ENCODE measurements at regions not wholly inside any gene's neighbourhood (a gene's known extent, or its start where the extent isn't known, plus 50 kb on each side); places are given as distances from the start of the nearest gene placed in this dataset.
"Not testable (repeated sequence)": the region's sequence is repeated elsewhere in the genome, so short reads cannot be mapped to it uniquely, and the experiment has no call there.

DNA sequence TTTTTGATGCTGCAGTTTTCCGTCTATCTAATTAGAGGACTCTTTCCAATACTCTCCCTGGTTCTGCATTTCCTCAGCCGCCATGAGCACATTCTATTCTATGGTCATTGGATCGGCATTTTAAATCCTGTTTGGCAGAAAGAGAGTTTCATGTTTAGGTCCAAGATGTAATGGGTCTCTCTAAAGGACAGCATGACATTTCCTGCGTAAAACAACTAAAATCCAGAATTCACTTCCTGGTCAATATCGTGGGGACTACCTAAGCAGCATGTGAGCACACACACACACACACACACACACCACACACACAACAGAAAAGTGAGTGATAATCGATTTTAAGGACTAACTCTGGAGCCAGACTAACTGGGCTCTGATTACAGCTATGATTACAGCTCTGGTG, 757.1 kb upstream of the TPTE start:
- not testable (repeated sequence) for DNase-seq (ENCODE audit: low read depth)

DNA sequence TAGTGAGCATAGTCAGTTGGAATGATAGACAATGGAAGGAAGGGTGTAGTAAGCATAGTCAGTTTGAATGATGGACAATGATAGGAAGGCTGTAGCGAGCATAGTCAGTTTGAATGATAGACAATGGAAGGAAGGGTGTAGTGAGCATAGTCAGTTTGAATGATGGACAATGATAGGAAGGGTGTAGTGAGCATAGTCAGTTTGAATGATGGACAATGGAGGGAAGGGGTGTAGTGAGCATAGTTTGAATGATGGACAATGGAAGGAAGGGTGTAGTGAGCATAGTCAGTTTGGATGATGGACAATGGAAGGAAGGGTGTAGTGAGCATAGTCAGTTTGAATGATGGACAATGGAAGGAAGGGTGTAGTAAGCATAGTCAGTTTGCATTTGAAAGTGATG, 755.8 kb upstream of the TPTE start:
- not testable (repeated sequence) for DNase-seq (ENCODE audit: low read depth)

DNA sequence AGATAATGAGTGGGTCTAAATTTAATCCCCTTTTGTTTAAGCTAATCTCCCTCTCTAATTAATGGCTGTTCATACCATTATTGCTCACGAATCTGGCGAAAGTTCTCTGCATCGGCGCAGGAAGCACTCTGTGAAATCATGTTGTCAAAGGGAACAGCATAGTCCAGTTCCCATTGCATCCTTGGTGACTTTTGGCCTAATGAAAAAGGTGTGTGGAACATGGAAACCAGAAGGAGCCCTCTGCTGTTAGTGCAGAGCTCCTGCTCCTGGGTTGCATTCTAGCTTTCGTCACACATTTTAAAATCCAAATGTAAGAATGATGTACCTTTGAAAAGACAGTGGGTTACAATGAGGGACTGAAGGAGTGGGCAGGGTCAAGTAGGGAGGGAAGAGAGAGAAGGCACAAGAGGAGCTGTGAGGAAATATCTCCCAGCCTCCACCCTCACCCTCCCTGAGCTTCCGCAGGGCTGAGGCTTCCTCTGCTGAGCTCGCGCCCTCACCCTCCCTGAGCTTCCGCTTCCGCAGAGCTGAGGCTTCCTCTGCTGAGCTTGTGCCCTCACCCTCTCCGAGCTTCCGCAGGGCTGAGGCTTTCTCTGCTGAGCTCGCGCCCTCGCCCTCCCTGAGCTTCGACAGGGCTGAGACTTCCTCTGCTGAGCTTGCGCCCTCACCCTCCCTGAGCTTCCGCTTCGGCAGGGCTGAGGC, 754.3 kb upstream of the TPTE start:
- not testable (repeated sequence) for DNase-seq (ENCODE audit: low read depth)

DNA sequence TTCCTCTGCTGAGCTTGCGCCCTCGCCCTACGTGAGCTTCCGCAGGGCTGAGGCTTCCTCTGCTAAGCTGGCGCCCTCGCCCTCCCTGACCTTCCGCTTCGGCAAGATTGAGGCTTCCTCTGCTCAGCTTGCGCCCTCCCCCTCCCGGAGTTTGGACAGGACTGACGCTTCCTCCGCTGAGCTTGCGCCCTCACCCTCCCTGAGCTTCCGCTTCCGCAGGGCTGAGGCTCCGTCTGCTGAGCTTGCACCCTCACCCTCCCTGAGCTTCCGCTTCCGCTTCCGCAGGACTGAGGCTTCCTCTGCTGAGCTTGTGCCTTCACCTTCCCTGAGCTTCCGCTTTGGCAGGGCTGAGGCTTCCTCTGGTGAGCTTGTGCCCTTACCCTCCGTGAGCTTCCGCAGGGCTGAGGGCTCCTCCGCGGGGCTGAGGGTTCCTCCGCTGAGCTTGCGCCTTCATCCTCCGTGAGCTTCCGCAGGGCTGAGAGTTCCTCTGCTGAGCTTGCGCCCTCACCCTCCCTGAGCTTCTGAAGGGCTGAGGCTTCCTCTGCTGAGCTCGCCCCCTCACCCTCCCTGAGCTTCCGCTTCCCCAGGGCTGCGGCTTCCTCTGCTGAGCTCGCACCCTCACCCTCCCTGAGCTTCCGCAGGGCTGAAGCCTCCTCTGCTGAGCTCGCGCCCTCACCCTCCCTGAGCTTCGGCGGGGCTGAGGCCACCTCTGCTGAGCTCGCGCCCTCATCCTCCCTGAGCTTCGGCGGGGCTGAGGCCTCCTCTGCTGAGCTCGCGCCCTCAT, 753.6 kb upstream of the TPTE start:
- DNase-seq (ENCODE audit: low read depth) = no peak

DNA sequence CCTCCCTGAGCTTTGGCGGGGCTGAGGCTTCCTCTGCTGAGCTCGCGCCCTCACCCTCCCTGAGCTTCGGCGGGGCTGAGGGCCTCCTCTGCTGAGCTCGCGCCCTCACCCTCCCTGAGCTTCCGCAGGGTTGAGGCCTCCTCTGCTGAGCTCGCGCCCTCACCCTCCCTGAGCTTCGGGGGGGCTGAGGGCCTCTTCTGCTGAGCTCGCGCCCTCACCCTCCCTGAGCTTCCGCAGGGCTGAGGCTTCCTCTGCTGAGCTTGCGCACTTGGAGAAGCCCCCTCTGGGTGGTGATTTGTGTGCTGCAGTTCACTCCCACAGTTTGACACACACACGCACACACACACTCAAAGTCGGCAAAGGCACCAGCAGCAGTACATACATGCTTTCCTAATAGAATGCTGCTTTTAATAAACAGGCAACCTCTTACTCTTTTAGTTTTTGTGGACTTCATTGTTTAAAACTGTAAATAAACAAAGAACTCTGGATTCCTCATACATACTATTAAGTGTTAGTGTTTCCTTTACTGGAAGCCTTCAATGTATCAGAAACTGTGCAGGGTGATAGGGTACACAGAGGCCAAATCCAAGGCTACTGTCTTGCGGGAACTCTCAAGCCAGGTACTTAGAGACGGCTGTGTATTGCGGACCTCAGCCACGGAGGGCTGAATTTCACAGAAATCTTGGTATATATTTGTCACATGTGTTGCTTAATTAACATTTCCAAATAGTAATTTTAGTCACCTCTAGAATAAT, 752.8 kb upstream of the TPTE start:
- not testable (repeated sequence) for DNase-seq (ENCODE audit: low read depth)

- not testable (repeated sequence) for DNase-seq (ENCODE audit: low read depth)
Observed at GRCh38 chr21:9769131-9769498, 752.3 kb upstream of the TPTE start.

DNA sequence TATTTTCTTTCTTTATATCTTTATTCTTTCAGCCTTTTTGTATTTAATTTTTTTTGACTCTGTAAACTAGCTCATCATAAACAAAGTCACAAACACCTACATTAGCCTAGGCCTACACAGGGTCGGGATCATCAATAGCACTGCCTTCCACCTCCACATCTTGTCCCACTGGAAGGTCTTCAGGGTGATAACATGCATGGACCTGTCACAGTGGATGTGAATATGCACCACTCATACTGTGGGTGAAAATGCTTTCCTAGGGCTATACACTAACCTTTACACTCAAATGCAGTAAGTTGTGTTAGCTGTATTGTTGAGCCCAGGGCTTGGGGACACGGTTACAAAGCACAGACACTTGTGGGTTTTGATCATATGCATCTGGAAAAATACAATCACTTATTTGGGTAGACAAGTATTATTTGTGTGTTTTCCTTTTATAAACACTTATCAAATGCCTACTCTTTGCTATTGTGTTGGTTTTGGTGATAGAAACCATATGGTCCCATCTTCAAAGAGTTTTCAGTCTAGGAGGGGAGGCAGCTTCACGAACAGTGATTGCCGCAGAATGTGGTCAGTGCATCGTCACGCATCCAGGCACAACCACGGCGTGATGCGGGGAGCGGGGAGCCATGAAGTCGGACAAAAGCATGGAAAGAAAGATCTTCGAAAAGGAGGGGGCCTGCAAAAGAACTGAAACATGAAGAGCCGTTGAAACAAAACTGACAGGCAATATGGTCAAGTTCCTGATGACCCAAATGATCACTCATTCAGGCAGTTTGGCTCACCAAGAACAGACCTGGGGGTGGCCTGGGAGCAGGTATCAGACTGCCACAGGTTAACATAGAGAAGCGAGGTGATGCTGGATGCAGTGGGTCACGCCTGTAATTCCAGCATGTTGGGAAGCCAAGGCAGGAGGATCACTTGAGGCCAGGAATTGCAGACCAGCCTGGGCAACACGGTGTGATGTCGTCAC, 751.4 kb upstream of the TPTE start:
- not testable (repeated sequence) for DNase-seq (ENCODE audit: low read depth)

DNA sequence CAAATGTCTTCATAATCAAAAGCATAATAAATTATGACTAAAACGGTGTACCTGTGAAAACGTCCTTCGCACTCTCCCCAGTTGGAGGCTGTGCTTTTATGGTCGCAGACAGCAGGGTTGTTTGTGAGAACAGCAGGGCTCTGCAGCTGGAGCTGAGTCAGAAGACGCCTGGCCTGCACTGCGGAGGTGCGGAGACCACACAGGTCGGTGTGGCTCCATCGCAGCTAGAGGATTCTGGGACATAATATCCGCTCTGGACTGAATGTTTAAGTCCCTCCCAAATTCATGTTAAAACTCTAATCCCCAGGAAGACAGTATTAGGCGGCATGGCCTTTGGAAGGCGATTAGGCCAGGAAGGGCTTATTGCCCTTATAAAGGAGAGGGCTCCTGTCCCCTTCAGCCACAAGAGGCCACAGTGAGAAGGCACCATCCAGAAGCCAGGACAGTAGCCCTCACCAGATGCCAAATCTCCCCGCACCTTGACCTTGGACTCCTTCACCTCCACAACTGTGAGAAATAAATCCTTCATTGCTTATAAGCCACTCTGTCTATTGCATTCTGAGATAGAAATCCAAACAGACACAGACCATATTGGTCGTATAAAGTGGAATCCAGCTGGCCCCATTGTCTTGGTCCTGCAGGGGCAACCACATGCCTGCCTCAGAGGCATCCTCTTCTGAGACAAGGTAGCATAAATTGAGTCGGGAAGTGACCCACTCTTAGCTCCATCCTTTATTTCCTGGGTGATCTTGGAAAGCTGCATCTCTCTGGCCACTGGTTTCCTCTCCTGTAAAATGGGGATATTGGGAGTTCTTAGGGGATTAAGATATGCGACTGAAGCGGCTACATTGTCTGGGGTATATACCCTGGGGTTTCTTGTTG, 749.7 kb upstream of the TPTE start:
- DNase-seq (ENCODE audit: low read depth) = not testable (repeated sequence)

- no peak for DNase-seq (ENCODE audit: low read depth)
Observed at GRCh38 chr21:9772348-9772672, 749.1 kb upstream of the TPTE start.

DNA sequence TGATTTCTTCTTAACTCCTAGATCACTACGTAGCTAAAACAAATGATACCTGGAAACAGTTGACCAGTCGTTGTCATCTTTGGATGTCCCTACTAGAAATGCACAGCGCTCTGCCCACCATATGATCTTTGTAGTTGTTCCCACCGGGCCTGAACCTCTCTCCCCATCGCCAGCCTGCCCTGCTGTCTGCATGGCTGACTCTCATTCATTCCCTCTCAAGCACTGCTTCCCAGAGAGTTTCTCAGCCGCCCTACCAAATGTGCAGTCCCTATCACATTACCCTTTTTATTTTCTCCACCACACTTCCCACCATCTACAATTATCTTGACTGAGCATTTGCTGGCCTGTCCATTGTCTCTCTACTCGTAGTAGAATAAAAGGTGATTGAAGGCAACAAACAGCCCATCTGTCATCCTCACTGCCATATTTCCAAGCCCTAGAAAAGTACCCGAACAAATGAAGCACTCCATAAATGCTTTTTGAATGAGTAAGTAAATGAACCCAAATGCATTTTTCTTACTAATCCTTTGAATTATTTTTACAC, 748.4 kb upstream of the TPTE start:
- DNase-seq (ENCODE audit: low read depth) = not testable (repeated sequence)

DNA sequence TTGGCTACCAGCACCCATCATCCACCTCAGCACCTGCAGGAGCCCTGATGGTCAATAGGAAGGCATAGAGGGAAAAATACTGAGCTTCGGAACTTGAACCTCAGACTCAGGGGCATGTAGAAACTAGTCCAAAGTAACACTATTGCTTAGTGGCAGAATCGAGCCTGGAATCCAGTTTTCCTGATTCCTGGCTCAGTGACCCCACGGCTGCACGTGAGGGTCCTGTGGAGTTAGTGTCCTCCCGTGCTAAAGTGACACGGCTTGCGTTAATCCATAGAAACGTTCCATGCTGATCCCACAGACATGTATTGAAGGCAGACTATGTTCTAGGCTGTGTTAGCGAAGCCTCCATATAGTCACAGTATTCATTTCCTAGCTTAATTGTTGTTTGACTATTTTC, 747.0 kb upstream of the TPTE start:
- DNase-seq (ENCODE audit: low read depth) = no peak

DNA sequence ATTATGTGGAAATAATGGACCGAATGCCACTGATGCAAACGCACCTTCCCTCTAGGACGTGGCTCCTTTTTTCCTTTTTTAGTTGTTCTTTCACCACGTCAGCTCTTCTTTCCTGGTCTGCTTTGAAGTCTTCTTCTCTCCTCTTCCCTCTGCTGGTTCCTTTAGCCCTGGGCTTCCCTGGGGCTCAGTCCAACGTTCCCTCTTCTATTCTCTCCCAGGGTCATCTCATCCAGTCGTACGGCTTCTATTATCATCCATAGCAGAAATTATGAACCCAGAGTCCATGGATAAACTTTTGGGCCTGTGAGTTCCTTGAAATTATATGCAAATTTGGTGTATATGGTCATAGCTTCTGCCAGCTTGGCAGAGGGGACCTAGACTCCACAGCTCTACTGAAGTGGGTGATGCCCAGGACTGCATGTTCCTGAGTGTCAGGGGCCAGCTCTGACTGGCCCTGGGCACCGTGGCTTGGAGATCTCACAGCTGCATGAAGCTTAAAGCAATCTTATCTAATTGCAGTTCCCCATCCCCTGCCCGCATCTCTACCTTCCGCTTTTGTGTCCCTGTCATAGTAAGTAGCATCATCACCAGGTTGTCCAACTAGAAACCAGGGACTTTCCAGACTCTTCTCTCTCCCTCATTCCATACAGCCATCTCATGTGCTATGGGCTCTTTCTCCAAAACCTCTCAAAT, 746.3 kb upstream of the TPTE start:
- not testable (repeated sequence) for DNase-seq (ENCODE audit: low read depth)

DNA sequence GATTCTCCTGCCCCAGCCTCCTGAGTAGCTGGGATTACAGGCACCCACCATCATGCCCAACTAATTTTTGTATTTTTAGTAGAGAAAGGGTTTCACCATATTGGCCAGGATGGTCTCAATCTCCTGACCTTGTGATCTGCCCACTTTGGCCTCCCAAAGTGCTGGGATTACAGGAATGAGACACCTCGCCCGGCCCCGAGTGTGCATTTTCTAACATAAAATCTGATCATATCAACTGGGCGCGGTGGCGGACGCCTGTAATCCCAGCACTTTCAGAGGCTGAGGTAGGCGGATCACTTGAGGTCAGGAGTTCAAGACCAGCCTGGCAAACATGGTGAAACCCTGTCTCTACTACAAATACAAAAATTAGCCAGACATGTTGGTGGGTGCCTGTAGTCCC, 745.5 kb upstream of the TPTE start:
- DNase-seq (ENCODE audit: low read depth) = not testable (repeated sequence)

DNA sequence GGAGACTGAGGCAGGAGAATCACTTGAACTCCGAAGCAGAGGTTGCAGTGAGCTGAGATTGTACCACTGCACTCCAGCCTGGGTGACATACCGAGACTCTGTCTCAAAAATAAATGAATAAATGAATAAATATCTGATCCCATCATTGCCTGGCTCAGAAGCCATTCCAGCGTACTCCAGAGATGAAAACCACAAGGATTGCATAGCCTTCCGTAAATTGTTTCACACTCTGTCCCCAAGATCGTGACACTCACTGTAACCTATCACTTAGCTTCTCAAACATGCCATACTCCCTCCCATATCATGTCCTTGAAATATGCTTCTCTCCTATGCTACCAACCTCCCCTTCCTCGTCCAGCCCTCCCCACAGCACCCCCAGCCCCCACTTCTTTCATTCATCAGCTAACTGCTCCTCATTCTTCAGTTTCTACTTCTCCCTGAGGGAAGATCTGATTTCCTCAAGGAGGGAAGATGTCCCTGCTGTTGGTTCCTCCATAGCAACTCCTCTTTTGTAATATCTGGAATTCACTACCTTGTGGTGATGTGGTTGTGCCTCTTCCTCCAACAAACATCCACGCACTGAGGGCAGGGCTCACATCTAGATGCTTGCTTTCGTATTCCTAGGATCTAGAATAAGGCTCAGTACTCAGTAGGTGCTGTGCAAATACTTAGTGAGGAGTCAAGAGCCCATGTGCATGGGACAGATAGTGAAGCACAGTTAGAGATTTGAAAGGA, 744.9 kb upstream of the TPTE start:
- not testable (repeated sequence) for DNase-seq (ENCODE audit: low read depth)

DNA sequence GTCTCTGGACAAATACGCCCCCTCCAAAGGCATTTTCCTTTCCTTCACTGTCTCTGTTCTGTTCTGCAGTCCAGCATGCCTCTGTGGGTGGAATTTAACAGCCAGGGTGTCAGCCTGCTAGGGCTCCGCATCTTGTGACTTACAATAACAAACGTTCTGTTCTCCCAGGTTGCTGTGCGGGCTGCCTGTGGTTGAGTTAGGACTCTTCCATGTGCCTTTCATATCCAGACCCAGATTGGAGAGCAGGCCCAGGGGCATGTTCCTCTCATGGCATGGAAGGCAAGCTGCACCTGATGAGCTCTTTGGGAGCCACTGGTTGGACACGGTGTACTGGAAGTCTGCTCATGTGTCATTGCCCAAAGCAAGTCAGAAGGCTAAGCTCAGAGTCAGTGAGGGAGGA, 742.8 kb upstream of the TPTE start:
- DNase-seq (ENCODE audit: low read depth) = not testable (repeated sequence)

- no peak for DNase-seq (ENCODE audit: low read depth)
Observed at GRCh38 chr21:9780441-9780937, 740.9 kb upstream of the TPTE start.

DNA sequence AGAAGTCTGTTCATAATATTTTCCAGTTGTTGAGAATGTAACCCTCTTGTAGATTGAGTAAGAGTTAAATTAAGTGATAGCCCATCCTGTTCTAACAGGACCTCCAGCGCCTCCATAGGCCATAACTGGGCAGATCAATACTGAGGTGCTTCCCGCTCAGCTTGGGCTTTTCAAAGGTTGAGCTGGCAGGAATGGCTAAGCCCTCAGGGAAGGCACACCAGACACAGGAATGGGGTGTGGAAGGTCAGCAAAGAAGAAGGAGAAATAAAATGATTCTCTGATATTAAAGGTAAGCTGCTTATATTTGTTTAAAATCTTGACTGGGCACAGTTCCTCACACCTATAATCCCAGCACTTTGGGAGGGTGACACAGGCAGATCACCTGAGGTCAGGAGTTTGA, 737.8 kb upstream of the TPTE start:
- DNase-seq (ENCODE audit: low read depth) = not testable (repeated sequence)

DNA sequence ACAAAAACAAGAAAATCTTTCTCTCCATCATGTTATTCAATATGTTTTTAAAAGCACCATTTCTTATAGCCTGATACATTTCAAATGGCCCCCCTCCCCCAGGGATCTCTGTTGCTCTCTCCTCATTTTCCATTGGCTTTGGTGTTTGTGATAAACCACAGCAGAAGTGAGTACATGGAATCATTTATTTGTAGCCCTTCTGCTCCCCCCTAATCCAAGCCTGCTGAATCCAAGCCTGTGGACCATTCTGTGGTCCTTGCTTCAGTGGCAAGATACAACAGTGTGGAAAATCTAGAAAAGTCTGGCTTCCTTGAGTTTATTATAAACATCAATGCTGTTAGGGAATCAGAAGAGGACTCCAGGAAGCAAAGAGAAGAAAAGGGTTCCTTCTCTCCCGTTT, 737.2 kb upstream of the TPTE start:
- DNase-seq (ENCODE audit: low read depth) = not testable (repeated sequence)

DNA sequence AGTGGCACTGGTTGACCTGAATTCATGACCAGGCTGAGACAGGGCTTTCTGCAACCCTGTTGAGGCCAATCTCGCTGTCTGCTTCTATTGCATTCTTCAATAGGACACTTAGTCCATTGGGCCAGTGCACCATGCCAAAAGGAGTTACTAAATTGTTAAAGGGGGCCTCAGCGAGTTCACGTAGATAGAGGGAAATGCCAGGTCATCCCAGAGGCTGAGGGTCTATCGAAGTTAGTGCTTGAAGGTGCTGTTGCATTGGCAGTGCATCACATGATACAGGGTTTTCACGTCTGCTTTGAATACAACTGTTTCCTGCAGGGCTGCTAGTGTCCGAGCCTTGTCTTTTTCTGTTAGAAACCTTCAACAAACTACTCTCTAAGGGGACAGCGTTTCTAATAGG, 735.3 kb upstream of the TPTE start:
- not testable (repeated sequence) for DNase-seq (ENCODE audit: low read depth)

Data from activated T-cell treated with anti-CD3 and anti-CD28 coated beads for 24 hours (primary cell).